SH-SY5Y (cell line): ENCODE measurements at regions not wholly inside any gene's neighbourhood (a gene's known extent, or its start where the extent isn't known, plus 50 kb on each side); places are given as distances from the start of the nearest gene placed in this dataset.

ENCODE experiments used
- GATA2 ChIP-seq: IDR thresholded peaks from 2 replicates; pipeline ENCODE4 v1.6.1; 2011; ENCODE audit warnings: mild to moderate bottlenecking, low read depth, low read length
- GATA3 ChIP-seq: IDR thresholded peaks from 2 replicates; pipeline ENCODE4 v1.6.1; 2011; ENCODE audit warnings: low read depth, mild to moderate bottlenecking, low read length, moderate library complexity

DNA sequence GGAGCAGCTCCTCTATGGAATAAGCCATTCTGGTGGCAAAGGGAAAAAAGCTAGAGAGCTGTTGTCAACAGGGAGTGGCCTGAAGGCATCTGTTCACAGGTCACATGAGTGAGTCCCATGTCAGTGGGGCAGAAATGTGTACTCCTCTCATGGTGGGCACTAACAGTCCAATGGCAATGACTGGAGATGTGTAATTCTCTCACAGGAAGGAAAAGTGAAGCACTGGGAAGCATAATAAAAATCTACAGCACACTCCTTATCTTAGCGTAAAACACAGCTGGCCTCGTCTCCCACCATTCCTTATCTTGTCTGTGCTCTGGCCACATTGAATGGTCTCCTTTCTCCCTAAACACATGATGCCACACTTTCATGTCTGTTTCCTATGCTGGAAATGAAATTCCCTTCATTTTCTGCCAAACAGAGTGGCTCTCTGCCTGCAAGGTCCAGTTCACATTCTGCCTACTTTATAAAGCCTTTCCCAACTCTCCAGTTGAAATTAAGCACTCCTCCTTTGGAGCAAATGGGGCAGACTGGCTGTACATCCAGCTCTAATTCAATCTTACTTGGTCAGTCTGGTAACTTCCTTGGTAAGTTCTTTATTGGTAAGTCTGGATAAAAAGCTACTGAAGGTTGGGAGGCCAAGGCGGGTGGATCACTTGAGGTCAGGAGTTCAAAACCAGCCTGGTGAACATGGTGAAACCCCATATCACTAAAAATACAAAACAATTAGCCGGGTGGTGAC, 139.8 kb downstream of the RPL22L1 start:
- TF ChIP-seq GATA3: no peak
- peak; percentile 82 for TF ChIP-seq GATA2
